ENCODE measurements at regions not wholly inside any gene's neighbourhood (a gene's known extent, or its start where the extent isn't known, plus 50 kb on each side); places are given as distances from the start of the nearest gene placed in this dataset.

DNA sequence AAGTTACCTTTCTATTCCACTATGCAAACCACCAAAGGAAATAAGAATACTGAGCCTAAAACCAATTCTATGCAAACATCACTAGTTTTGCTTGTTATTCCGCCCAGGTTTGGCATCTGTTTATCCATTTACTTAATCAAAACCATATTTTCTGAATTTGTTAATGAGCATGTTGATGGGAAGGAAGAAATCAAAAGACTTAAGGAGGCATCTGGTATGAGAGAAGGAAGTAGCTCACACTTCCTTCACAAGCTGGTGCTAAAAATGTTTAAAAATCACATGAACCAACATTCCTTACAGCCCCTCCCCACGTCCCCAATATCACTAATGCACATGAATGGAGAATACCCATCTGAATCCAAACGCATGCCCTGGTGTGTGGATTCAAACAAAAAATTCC, 52.0 kb upstream of the PRKAR2B start:
- peaks cover 8% of the 10 kb centered on the region for H3K4me1 ChIP-seq
- TF ChIP-seq, protein P1, sequence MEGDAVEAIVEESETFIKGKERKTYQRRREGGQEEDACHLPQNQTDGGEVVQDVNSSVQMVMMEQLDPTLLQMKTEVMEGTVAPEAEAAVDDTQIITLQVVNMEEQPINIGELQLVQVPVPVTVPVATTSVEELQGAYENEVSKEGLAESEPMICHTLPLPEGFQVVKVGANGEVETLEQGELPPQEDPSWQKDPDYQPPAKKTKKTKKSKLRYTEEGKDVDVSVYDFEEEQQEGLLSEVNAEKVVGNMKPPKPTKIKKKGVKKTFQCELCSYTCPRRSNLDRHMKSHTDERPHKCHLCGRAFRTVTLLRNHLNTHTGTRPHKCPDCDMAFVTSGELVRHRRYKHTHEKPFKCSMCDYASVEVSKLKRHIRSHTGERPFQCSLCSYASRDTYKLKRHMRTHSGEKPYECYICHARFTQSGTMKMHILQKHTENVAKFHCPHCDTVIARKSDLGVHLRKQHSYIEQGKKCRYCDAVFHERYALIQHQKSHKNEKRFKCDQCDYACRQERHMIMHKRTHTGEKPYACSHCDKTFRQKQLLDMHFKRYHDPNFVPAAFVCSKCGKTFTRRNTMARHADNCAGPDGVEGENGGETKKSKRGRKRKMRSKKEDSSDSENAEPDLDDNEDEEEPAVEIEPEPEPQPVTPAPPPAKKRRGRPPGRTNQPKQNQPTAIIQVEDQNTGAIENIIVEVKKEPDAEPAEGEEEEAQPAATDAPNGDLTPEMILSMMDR (IDR thresholded peaks at IDR 0.05) = no peak
- TF ChIP-seq POLR2A (IDR thresholded peaks at IDR 0.05) = no peak
- intact Hi-C loops (cut with DNase I; ENCODE audit: low total_unique reads) = no loop called here
- no peaks in the 10 kb centered on the region for H3K36me3 ChIP-seq (ENCODE audit: low read depth, missing control alignments)
- H3K9me3 ChIP-seq = no peaks in the 10 kb centered on the region
- no peak for DNase-seq
- H3K27ac ChIP-seq = no peak overlapping the region
- H3K27me3 ChIP-seq = no peaks in the 10 kb centered on the region
- 72 to 81% methylated on average over 3 of the region's 3 CpGs for WGBS, 2 donors
- H3K4me3 ChIP-seq = no peak overlapping the region

All from testis (tissue), 2 donors.